GM23338 (cell line): ENCODE measurements at regions not wholly inside any gene's neighbourhood (a gene's known extent, or its start where the extent isn't known, plus 50 kb on each side); places are given as distances from the start of the nearest gene placed in this dataset.

Experiments
- ATAC-seq: fragments of 200-7000 bp; cut with Tn5 transposase; 3 replicates; pipeline ENCODE4 v1.9.1; 2020
- DNase-seq: peaks from one replicate; pipeline ENCODE4 v3.0.0-alpha.2; 2015; ENCODE audit warnings: low spot score
- H2AFZ ChIP-seq: fragments of 200-600 bp; sonication (generic); 2 replicates; pipeline ENCODE4 v1.8.0; 2016; ENCODE audit warnings: antibody characterized with exemption, mild to moderate bottlenecking, moderate library complexity
- H3F3A ChIP-seq: fragments of 200-600 bp; sonication (generic); replicated peaks from 2 replicates; pipeline ENCODE4 v1.8.0; 2017; ENCODE audit warnings: antibody characterized with exemption, mixed run types, low read depth
- H3K27ac ChIP-seq: fragments of 200-600 bp; sonication (generic); 2 replicates; pipeline ENCODE4 v1.6.1; 2016; ENCODE audit warnings: low read depth
- H3K27me3 ChIP-seq: fragments of 200-600 bp; sonication (generic); 2 replicates; pipeline ENCODE4 v1.8.0; 2016; ENCODE audit warnings: mild to moderate bottlenecking, mixed run types, moderate library complexity; ENCODE audit not compliant: insufficient read depth
- H3K36me3 ChIP-seq: fragments of 200-600 bp; sonication (generic); 2 replicates; pipeline ENCODE4 v1.8.0; 2016; ENCODE audit warnings: mild to moderate bottlenecking; ENCODE audit not compliant: insufficient read depth
- H3K4me1 ChIP-seq: fragments of 200-600 bp; sonication (generic); 2 replicates; pipeline ENCODE4 v1.8.0; 2016; ENCODE audit warnings: mild to moderate bottlenecking, moderate library complexity; ENCODE audit not compliant: insufficient read depth
- H3K4me2 ChIP-seq: fragments of 200-600 bp; sonication (generic); 2 replicates; pipeline ENCODE4 v1.7.1; 2017; ENCODE audit warnings: mixed run types
- H3K4me3 ChIP-seq: fragments of 200-600 bp; sonication (generic); 2 replicates; pipeline ENCODE4 v1.6.1; 2016; ENCODE audit warnings: mixed run types
- H3K79me2 ChIP-seq: fragments of 200-600 bp; sonication (generic); replicated peaks from 2 replicates; pipeline ENCODE4 v1.8.0; 2017; ENCODE audit warnings: mild to moderate bottlenecking; ENCODE audit not compliant: insufficient read depth
- H3K9me2 ChIP-seq: fragments of 200-600 bp; sonication (generic); 2 replicates; pipeline ENCODE4 v1.8.0; 2017; ENCODE audit not compliant: insufficient read depth
- H4K20me1 ChIP-seq: fragments of 200-600 bp; sonication (generic); replicated peaks from 2 replicates; pipeline ENCODE4 v1.8.0; 2017; ENCODE audit warnings: mild to moderate bottlenecking; ENCODE audit not compliant: insufficient read depth
- H3K27ac Mint-ChIP-seq: 2 replicates; pipeline ENCODE4 v1.8.0; 2020; ENCODE audit warnings: inconsistent platforms, mild to moderate bottlenecking, moderate library complexity, mixed read lengths
- H3K27me3 Mint-ChIP-seq: 3 replicates; pipeline ENCODE4 v1.8.0; 2022; ENCODE audit warnings: low read depth, mild to moderate bottlenecking, moderate library complexity, mixed read lengths, inconsistent platforms; ENCODE audit not compliant: insufficient read depth, poor library complexity
- H3K36me3 Mint-ChIP-seq: 3 replicates; pipeline ENCODE4 v1.8.0; 2021; ENCODE audit warnings: low read depth, mild to moderate bottlenecking, inconsistent platforms, moderate library complexity, mixed read lengths
- H3K4me1 Mint-ChIP-seq: 3 replicates; pipeline ENCODE4 v1.8.0; 2020; ENCODE audit warnings: mild to moderate bottlenecking, inconsistent platforms, mixed read lengths
- H3K4me3 Mint-ChIP-seq: 3 replicates; pipeline ENCODE4 v1.8.0; 2021; ENCODE audit warnings: moderate library complexity, mild to moderate bottlenecking, inconsistent platforms, mixed read lengths
- H3K9me3 Mint-ChIP-seq: 3 replicates; pipeline ENCODE4 v1.8.0; 2020; ENCODE audit warnings: moderate library complexity, mild to moderate bottlenecking, inconsistent platforms, mixed read lengths
- CREB1 ChIP-seq: fragments of 250-450 bp; sonication (Bioruptor Pico); IDR thresholded peaks from 2 replicates; pipeline ENCODE4 v1.5.0; 2020; ENCODE audit warnings: low read depth, mild to moderate bottlenecking, moderate library complexity
- ETS1 ChIP-seq: IDR thresholded peaks from 2 replicates; pipeline ENCODE4 v1.6.1; 2016; ENCODE audit warnings: antibody characterized with exemption
- EZH2 ChIP-seq: fragments of 200-600 bp; sonication (generic); IDR thresholded peaks from one replicate; pipeline ENCODE4 v1.8.0; 2017; ENCODE audit warnings: antibody characterized with exemption, mild to moderate bottlenecking, low read depth; ENCODE audit not compliant: unreplicated experiment
- EZH2phosphoT487 ChIP-seq: fragments of 200-600 bp; sonication (generic); IDR thresholded peaks from one replicate; pipeline ENCODE4 v1.8.1; 2018; ENCODE audit warnings: antibody characterized with exemption; ENCODE audit not compliant: unreplicated experiment
- REST ChIP-seq: IDR thresholded peaks from one replicate; pipeline ENCODE4 v1.6.1; 2018; ENCODE audit warnings: antibody characterized with exemption; ENCODE audit not compliant: unreplicated experiment
- STAT1 ChIP-seq: IDR thresholded peaks from one replicate; pipeline ENCODE4 v1.6.1; 2016; ENCODE audit warnings: antibody characterized with exemption; ENCODE audit not compliant: unreplicated experiment
- ZNF114 ChIP-seq: fragments of 250-450 bp; sonication (Bioruptor Pico); IDR thresholded peaks from 2 replicates; pipeline ENCODE4 v1.5.0; 2020; ENCODE audit warnings: mild to moderate bottlenecking, moderate library complexity
- ZNF462 ChIP-seq: fragments of 250-450 bp; sonication (Bioruptor Pico); IDR thresholded peaks from 2 replicates; pipeline ENCODE4 v1.5.0; 2020; ENCODE audit warnings: mild to moderate bottlenecking, moderate library complexity

GRCh38 chr3:18779704-18780103, 354.6 kb upstream of the SATB1 start:
- no peak for ATAC-seq
- no peak for DNase-seq
- no peaks in the 10 kb centered on the region for H3K27me3 ChIP-seq
- no peaks in the 10 kb centered on the region for H3K36me3 ChIP-seq
- Mint-ChIP-seq H3K27me3 (peaks cover under 1% of the 10 kb centered on the region), H3K4me3 (no peak overlapping the region), H3K4me1 (peaks cover 12% of the 10 kb centered on the region), H3K27ac (no peak overlapping the region), H3K36me3 (no peaks in the 10 kb centered on the region), H3K9me3 (no peaks in the 10 kb centered on the region)
- H2AFZ ChIP-seq = no peak overlapping the region
- TF ChIP-seq CREB1 (CRISPR knock-in tag) (no peak), ZNF462 (CRISPR knock-in tag) (no peak), ETS1 (no peak), EZH2phosphoT487 (no peak), ZNF114 (CRISPR knock-in tag) (no peak), REST (no peak), EZH2 (no peak), STAT1 (no peak)
- H3K27ac ChIP-seq = no peak overlapping the region
- H3K4me2 ChIP-seq = no peak overlapping the region
- H3K4me3 ChIP-seq = no peak overlapping the region
- no peaks in the 10 kb centered on the region for H3F3A ChIP-seq
- H3K9me2 ChIP-seq = no peaks in the 10 kb centered on the region
- no peaks in the 10 kb centered on the region for H3K79me2 ChIP-seq
- no peaks in the 10 kb centered on the region for H4K20me1 ChIP-seq
- peaks cover 4% of the 10 kb centered on the region; the same call in 1 of the 2 replicates for H3K4me1 ChIP-seq
